ENCODE measurements at regions not wholly inside any gene's neighbourhood (a gene's known extent, or its start where the extent isn't known, plus 50 kb on each side); places are given as distances from the start of the nearest gene placed in this dataset.

GRCh38 chr3:177300039-177300833 is 103.0 kb upstream of the TBL1XR1 start:
- Histone ChIP-seq H3K27me3 (no peaks in the 10 kb centered on the region), H3K4me3 (no peak overlapping the region), H3K9me3 (no peaks in the 10 kb centered on the region), H3K4me1 (peaks cover 0 to 12% (median 4%) of the 10 kb centered on the region in 3 donors), H3K27ac (no peak overlapping the region), H3K36me3 (no peaks in the 10 kb centered on the region)
- intact Hi-C loops (cut with DNase I) = no loop called here
- WGBS, 2 donors = 79 to 80% methylated on average over 8 to 11 of the region's 12 CpGs
- DNase-seq = no peak
- TF ChIP-seq POLR2A (IDR thresholded peaks at IDR 0.05) (no peak), CTCF (IDR thresholded peaks at IDR 0.05) (no peak)

GRCh38 chr3:177300842-177301241 is 103.6 kb upstream of the TBL1XR1 start:
- no peak overlapping the region for H3K4me3 ChIP-seq
- 75 to 82% methylated on average over 2 of the region's 2 CpGs for WGBS, 2 donors
- no peak overlapping the region for H3K27ac ChIP-seq
- H3K9me3 ChIP-seq = no peaks in the 10 kb centered on the region
- peaks cover 0 to 6% (median 0%) of the 10 kb centered on the region in 3 donors for H3K4me1 ChIP-seq
- intact Hi-C loops (cut with DNase I) = no loop called here
- DNase-seq = no peak
- TF ChIP-seq CTCF (IDR thresholded peaks at IDR 0.05) (no peak), POLR2A (IDR thresholded peaks at IDR 0.05) (no peak)
- no peaks in the 10 kb centered on the region for H3K36me3 ChIP-seq
- H3K27me3 ChIP-seq = no peaks in the 10 kb centered on the region

- Histone ChIP-seq H3K9me3 (peaks cover 0 to 18% (median 0%) of the 10 kb centered on the region in 3 donors), H3K27me3 (no peaks in the 10 kb centered on the region), H3K36me3 (no peaks in the 10 kb centered on the region), H3K27ac (no peak overlapping the region), H3K4me1 (no peaks in the 10 kb centered on the region), H3K4me3 (no peak overlapping the region)
- no peak for TF ChIP-seq POLR2A (IDR thresholded peaks at IDR 0.05)
- TF ChIP-seq CTCF (IDR thresholded peaks at IDR 0.05) = no peak
- 48% methylated on average over 2 of the region's 2 CpGs for WGBS, 2 donors
- intact Hi-C loops (cut with DNase I) = no loop called here
- no peak for DNase-seq
These were observed 109.0 kb upstream of the TBL1XR1 start for GRCh38 chr3:177306252-177306651.

- no peak overlapping the region for H3K4me3 ChIP-seq
- no peaks in the 10 kb centered on the region for H3K27me3 ChIP-seq
- intact Hi-C loops (cut with DNase I) = no loop called here
- TF ChIP-seq POLR2A (IDR thresholded peaks at IDR 0.05) (no peak), CTCF (IDR thresholded peaks at IDR 0.05) (no peak)
- no peaks in the 10 kb centered on the region for H3K36me3 ChIP-seq
- H3K9me3 ChIP-seq = peaks cover 0 to 19% (median 0%) of the 10 kb centered on the region in 3 donors
- no peak overlapping the region for H3K27ac ChIP-seq
- 91 to 97% methylated on average over 4 of the region's 4 CpGs for WGBS, 2 donors
- no peak for DNase-seq
- H3K4me1 ChIP-seq = no peaks in the 10 kb centered on the region
These were observed 110.1 kb upstream of the TBL1XR1 start for GRCh38 chr3:177307391-177307790.

- DNase-seq = no peak
- Histone ChIP-seq H3K27ac (no peak overlapping the region), H3K4me3 (no peak overlapping the region), H3K27me3 (no peaks in the 10 kb centered on the region), H3K9me3 (peaks cover 0 to 19% (median 0%) of the 10 kb centered on the region in 3 donors), H3K4me1 (no peaks in the 10 kb centered on the region), H3K36me3 (no peaks in the 10 kb centered on the region)
- no peak for TF ChIP-seq CTCF (IDR thresholded peaks at IDR 0.05)
- TF ChIP-seq POLR2A (IDR thresholded peaks at IDR 0.05) = no peak
- WGBS, 2 donors = 81 to 86% methylated on average over 5 of the region's 5 CpGs
- intact Hi-C loops (cut with DNase I) = no loop called here
These were observed 110.5 kb upstream of the TBL1XR1 start for GRCh38 chr3:177307826-177308225.
